ENCODE measurements at regions not wholly inside any gene's neighbourhood (a gene's known extent, or its start where the extent isn't known, plus 50 kb on each side); places are given as distances from the start of the nearest gene placed in this dataset.

GRCh38 chr21:37974081-37974480 is 57.8 kb upstream of the KCNJ6 start:
- TF ChIP-seq CTCF (conservative IDR thresholded peaks at IDR 0.05; ENCODE audit: low read depth, low read length) (no peak), EZH2 (IDR thresholded peaks at IDR 0.05; ENCODE audit: borderline replicate concordance, low read depth, low read length, poor library complexity, severe bottlenecking) (no peak)

Measured in A673 (cell line).